Neural cell (in vitro differentiated cells): ENCODE measurements at regions not wholly inside any gene's neighbourhood (a gene's known extent, or its start where the extent isn't known, plus 50 kb on each side); places are given as distances from the start of the nearest gene placed in this dataset.

ENCODE experiments used
- H2AFZ ChIP-seq: fragments of 200-600, 300-800 bp; sonication (generic), shearing (Covaris generic); 2 replicates; pipeline ENCODE4 v1.6.0; 2014; ENCODE audit warnings: low read depth, mild to moderate bottlenecking, antibody characterized with exemption, low read length, moderate library complexity
- H3F3A ChIP-seq: fragments of 200-600 bp; shearing (Covaris generic); 2 replicates; pipeline ENCODE4 v1.6.1; 2016; ENCODE audit warnings: mild to moderate bottlenecking, moderate library complexity, mixed read lengths, antibody characterized with exemption, low read length; ENCODE audit not compliant: insufficient read depth, poor library complexity, severe bottlenecking
- H3K27ac ChIP-seq: fragments of 200-600, 300-800 bp; sonication (generic), shearing (Covaris generic); 2 replicates; pipeline ENCODE4 v1.5.1; 2014; ENCODE audit warnings: mild to moderate bottlenecking, low read length, moderate library complexity
- H3K27me3 ChIP-seq: fragments of 300-800, 200-600 bp; sonication (generic), shearing (Covaris generic); 2 replicates; pipeline ENCODE4 v1.6.0; 2014; ENCODE audit warnings: mild to moderate bottlenecking, low read depth, low read length, moderate library complexity; ENCODE audit not compliant: insufficient read depth
- H3K36me3 ChIP-seq: fragments of 300-800, 200-600 bp; sonication (generic), shearing (Covaris generic); 2 replicates; pipeline ENCODE4 v1.5.1; 2014; ENCODE audit warnings: mild to moderate bottlenecking, antibody characterized with exemption, low read length, moderate library complexity; ENCODE audit not compliant: insufficient read depth
- H3K4me2 ChIP-seq: fragments of 300-800, 200-600 bp; sonication (generic), shearing (Covaris generic); 2 replicates; pipeline ENCODE4 v1.6.0; 2014; ENCODE audit warnings: mild to moderate bottlenecking, low read length
- H3K4me3 ChIP-seq: fragments of 300-800, 200-600 bp; sonication (generic), shearing (Covaris generic); 2 replicates; pipeline ENCODE4 v1.5.1; 2014; ENCODE audit warnings: mild to moderate bottlenecking, low read length, moderate library complexity
- H3K79me2 ChIP-seq: fragments of 200-600 bp; shearing (Covaris generic); replicated peaks from 2 replicates; pipeline ENCODE4 v1.6.0; 2014; ENCODE audit warnings: mild to moderate bottlenecking, low read length, moderate library complexity; ENCODE audit not compliant: insufficient read depth
- H3K9ac ChIP-seq: fragments of 300-800, 200-600 bp; sonication (generic), shearing (Covaris generic); 2 replicates; pipeline ENCODE4 v1.6.1; 2016; ENCODE audit warnings: mild to moderate bottlenecking, low read length, mixed read lengths
- H3K9me2 ChIP-seq: fragments of 200-600 bp; shearing (Covaris generic); 2 replicates; pipeline ENCODE4 v1.6.1; 2016; ENCODE audit warnings: mild to moderate bottlenecking, low read length, mixed read lengths; ENCODE audit not compliant: insufficient read depth
- H3K9me3 ChIP-seq: fragments of 200-600, 300-800 bp; sonication (generic), shearing (Covaris generic); 2 replicates; pipeline ENCODE4 v1.6.1; 2016; ENCODE audit warnings: mild to moderate bottlenecking, mixed run types, low read length, moderate library complexity, mixed read lengths
- H4K20me1 ChIP-seq: fragments of 200-600 bp; shearing (Covaris generic); 2 replicates; pipeline ENCODE4 v1.6.1; 2016; ENCODE audit warnings: mild to moderate bottlenecking, mixed run types; ENCODE audit not compliant: insufficient read depth
- CTCF ChIP-seq: fragments of 450-650 bp; IDR thresholded peaks from 2 replicates; pipeline ENCODE4 v1.5.1; 2014; ENCODE audit warnings: antibody characterized with exemption, mild to moderate bottlenecking, moderate library complexity; ENCODE audit not compliant: poor library complexity, severe bottlenecking
- EP300 ChIP-seq: fragments of 450-650 bp; conservative IDR thresholded peaks from 2 replicates; pipeline ENCODE4 v1.6.1; 2014; ENCODE audit warnings: antibody characterized with exemption, mild to moderate bottlenecking, moderate library complexity; ENCODE audit not compliant: poor library complexity, severe bottlenecking
- EZH2 ChIP-seq: fragments of 200-600, 300-800 bp; shearing (Covaris generic), sonication (generic); IDR thresholded peaks from 2 replicates; pipeline ENCODE4 v1.6.1; 2014; ENCODE audit warnings: antibody characterized with exemption, low read length, borderline replicate concordance, mild to moderate bottlenecking; ENCODE audit not compliant: insufficient read depth, poor library complexity, severe bottlenecking
- MXI1 ChIP-seq: fragments of 450-650 bp; conservative IDR thresholded peaks from 2 replicates; pipeline ENCODE4 v1.6.1; 2014; ENCODE audit warnings: antibody characterized with exemption, mild to moderate bottlenecking; ENCODE audit not compliant: poor library complexity, severe bottlenecking
- POLR2AphosphoS5 ChIP-seq: IDR thresholded peaks from 2 replicates; pipeline ENCODE4 v1.6.1; 2012
- RAD21 ChIP-seq: fragments of 450-650 bp; conservative IDR thresholded peaks from 2 replicates; pipeline ENCODE4 v1.6.1; 2014; ENCODE audit warnings: antibody characterized with exemption, mild to moderate bottlenecking, moderate library complexity
- REST ChIP-seq: IDR thresholded peaks from 2 replicates; pipeline ENCODE4 v1.6.1; 2012; ENCODE audit warnings: borderline replicate concordance
- SMC3 ChIP-seq: fragments of 450-650 bp; conservative IDR thresholded peaks from 2 replicates; pipeline ENCODE4 v1.6.1; 2014; ENCODE audit warnings: antibody characterized with exemption, mild to moderate bottlenecking, moderate library complexity; ENCODE audit not compliant: poor library complexity
- TAF1 ChIP-seq: IDR thresholded peaks from 2 replicates; pipeline ENCODE4 v1.6.1; 2012; ENCODE audit warnings: low read depth

- no peak overlapping the region for H3K4me3 ChIP-seq
- H3K36me3 ChIP-seq: no peaks in the 10 kb centered on the region
- no peaks in the 10 kb centered on the region for H3K9me2 ChIP-seq
- H3K9me3 ChIP-seq: no peaks in the 10 kb centered on the region
- H3K79me2 ChIP-seq: no peaks in the 10 kb centered on the region
- no peak overlapping the region for H3K9ac ChIP-seq
- no peak overlapping the region for H3K27ac ChIP-seq
- H3K4me2 ChIP-seq: no peak overlapping the region
- TF ChIP-seq SMC3 (no peak), CTCF (no peak), MXI1 (no peak), EZH2 (no peak), REST (no peak), RAD21 (no peak), TAF1 (no peak), EP300 (no peak), POLR2AphosphoS5 (no peak)
- no peaks in the 10 kb centered on the region for H3K27me3 ChIP-seq
- no peak overlapping the region for H2AFZ ChIP-seq
- no peaks in the 10 kb centered on the region for H3F3A ChIP-seq
- H4K20me1 ChIP-seq: no peaks in the 10 kb centered on the region
Measured at GRCh38 chr2:226552571-226553285, 246.9 kb downstream of the IRS1 start.

GRCh38 chr2:226551522-226552250, 247.9 kb downstream of the IRS1 start:
- H3K9ac ChIP-seq: no peak overlapping the region
- no peaks in the 10 kb centered on the region for H3K36me3 ChIP-seq
- H3K79me2 ChIP-seq: no peaks in the 10 kb centered on the region
- H3K27me3 ChIP-seq: no peaks in the 10 kb centered on the region
- no peaks in the 10 kb centered on the region for H3K9me3 ChIP-seq
- no peak overlapping the region for H3K4me2 ChIP-seq
- H2AFZ ChIP-seq: no peak overlapping the region
- no peaks in the 10 kb centered on the region for H3K9me2 ChIP-seq
- no peaks in the 10 kb centered on the region for H3F3A ChIP-seq
- no peak overlapping the region for H3K27ac ChIP-seq
- no peaks in the 10 kb centered on the region for H4K20me1 ChIP-seq
- no peak for TF ChIP-seq TAF1
- no peak overlapping the region for H3K4me3 ChIP-seq
